ENCODE measurements at regions not wholly inside any gene's neighbourhood (a gene's known extent, or its start where the extent isn't known, plus 50 kb on each side); places are given as distances from the start of the nearest gene placed in this dataset.

DNA sequence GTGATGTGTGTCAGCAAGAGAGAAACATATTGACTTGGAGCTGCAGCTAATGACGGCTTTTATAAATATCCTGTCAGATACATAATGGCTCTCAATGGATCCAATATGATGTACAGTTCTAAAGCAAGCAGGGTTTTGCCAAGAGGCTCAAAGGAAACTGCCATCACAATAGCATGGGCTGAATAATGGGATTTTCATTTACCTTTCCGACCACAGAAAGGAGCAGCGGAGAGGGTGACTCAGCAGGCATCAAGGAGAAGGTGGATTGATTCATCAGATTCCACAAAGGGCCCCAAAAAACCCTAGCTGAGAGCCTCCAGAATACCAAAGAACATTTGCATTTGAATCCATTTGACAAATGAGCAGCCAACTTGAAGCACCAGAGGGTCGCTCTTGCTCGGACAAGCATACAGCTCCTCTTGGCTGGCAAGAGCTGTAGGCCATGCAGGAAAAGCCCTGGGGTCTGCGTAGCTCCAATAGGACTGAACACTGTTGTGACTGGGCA, 355.7 kb upstream of the NOCT start:
- no peaks in the 10 kb centered on the region for H3K27me3 ChIP-seq (ENCODE audit: control insufficient read depth, insufficient read depth, low read length)
- H3K79me2 ChIP-seq = no peaks in the 10 kb centered on the region
- no peak for TF ChIP-seq CTCF (IDR thresholded peaks at IDR 0.05)

GRCh38 chr4:138659037-138659811, 356.4 kb upstream of the NOCT start:
- TF ChIP-seq CTCF (IDR thresholded peaks at IDR 0.05) = no peak
- Histone ChIP-seq H3K36me3 (ENCODE audit: control insufficient read depth, insufficient read depth, low read length) (no peaks in the 10 kb centered on the region), H3K4me2 (ENCODE audit: low read length) (no peak overlapping the region)

More for the DNA sequence above, 355.7 kb upstream of the NOCT start:
- Histone ChIP-seq H3K4me2 (ENCODE audit: low read length) (no peak overlapping the region), H3K4me1 (no peaks in the 10 kb centered on the region), H3K4me3 (ENCODE audit: low read depth, low read length) (no peak overlapping the region), H3K27ac (no peak overlapping the region), H3K36me3 (ENCODE audit: control insufficient read depth, insufficient read depth, low read length) (no peaks in the 10 kb centered on the region), H2AFZ (no peak overlapping the region), H3K9me3 (ENCODE audit: control insufficient read depth, low read length) (no peaks in the 10 kb centered on the region), H3K9ac (no peak overlapping the region)

GRCh38 chr4:138658518-138658917, 357.1 kb upstream of the NOCT start:
- Histone ChIP-seq H3K27ac (no peak overlapping the region), H3K4me3 (ENCODE audit: low read depth, low read length) (no peak overlapping the region), H3K9me3 (ENCODE audit: control insufficient read depth, low read length) (no peaks in the 10 kb centered on the region), H3K4me2 (ENCODE audit: low read length) (no peak overlapping the region), H3K36me3 (ENCODE audit: control insufficient read depth, insufficient read depth, low read length) (no peaks in the 10 kb centered on the region), H3K9ac (no peak overlapping the region), H2AFZ (no peak overlapping the region), H3K79me2 (no peaks in the 10 kb centered on the region), H3K27me3 (ENCODE audit: control insufficient read depth, insufficient read depth, low read length) (no peaks in the 10 kb centered on the region), H3K4me1 (no peaks in the 10 kb centered on the region)
- TF ChIP-seq CTCF (IDR thresholded peaks at IDR 0.05) = no peak

More at GRCh38 chr4:138659037-138659811, 356.4 kb upstream of the NOCT start:
- Histone ChIP-seq H3K9me3 (ENCODE audit: control insufficient read depth, low read length) (no peaks in the 10 kb centered on the region), H3K27ac (no peak overlapping the region), H2AFZ (no peak overlapping the region), H3K79me2 (no peaks in the 10 kb centered on the region), H3K4me3 (ENCODE audit: low read depth, low read length) (no peak overlapping the region), H3K9ac (no peak overlapping the region), H3K4me1 (no peaks in the 10 kb centered on the region), H3K27me3 (ENCODE audit: control insufficient read depth, insufficient read depth, low read length) (no peaks in the 10 kb centered on the region)

DNA sequence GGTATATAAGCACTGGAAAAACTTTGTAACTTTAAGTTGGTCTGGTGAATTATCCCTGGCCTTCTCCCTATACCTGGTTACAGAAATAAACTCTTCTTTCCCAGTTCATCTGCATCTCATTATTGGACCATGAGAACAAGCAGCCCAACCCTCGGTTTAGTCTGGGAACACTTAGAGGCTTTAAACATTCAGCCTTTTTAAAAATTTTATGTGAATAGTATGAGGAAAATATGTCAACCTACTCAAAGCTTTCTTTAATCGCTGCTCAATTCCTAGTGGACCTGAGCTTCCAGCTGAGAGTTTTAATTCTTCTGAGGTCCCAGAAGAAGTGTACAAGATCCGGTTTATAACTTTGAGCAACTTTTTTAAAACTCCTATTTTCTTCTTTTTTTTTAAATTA, 358.6 kb upstream of the NOCT start:
- TF ChIP-seq CTCF (IDR thresholded peaks at IDR 0.05) = no peak
- Histone ChIP-seq H3K79me2 (no peaks in the 10 kb centered on the region), H2AFZ (no peak overlapping the region), H3K9me3 (ENCODE audit: control insufficient read depth, low read length) (no peaks in the 10 kb centered on the region), H3K4me2 (ENCODE audit: low read length) (no peak overlapping the region), H3K9ac (no peak overlapping the region), H3K4me3 (ENCODE audit: low read depth, low read length) (no peak overlapping the region), H3K4me1 (no peaks in the 10 kb centered on the region), H3K27me3 (ENCODE audit: control insufficient read depth, insufficient read depth, low read length) (no peaks in the 10 kb centered on the region), H3K36me3 (ENCODE audit: control insufficient read depth, insufficient read depth, low read length) (no peaks in the 10 kb centered on the region), H3K27ac (no peak overlapping the region)

- H3K9me3 ChIP-seq (ENCODE audit: control insufficient read depth, low read length) = no peaks in the 10 kb centered on the region
- no peak overlapping the region for H3K9ac ChIP-seq
- H3K27me3 ChIP-seq (ENCODE audit: control insufficient read depth, insufficient read depth, low read length) = no peaks in the 10 kb centered on the region
- no peaks in the 10 kb centered on the region for H3K36me3 ChIP-seq (ENCODE audit: control insufficient read depth, insufficient read depth, low read length)
- H3K27ac ChIP-seq = no peak overlapping the region
- H3K79me2 ChIP-seq = no peaks in the 10 kb centered on the region
- H3K4me1 ChIP-seq = no peaks in the 10 kb centered on the region
- TF ChIP-seq CTCF (IDR thresholded peaks at IDR 0.05) = no peak
- no peak overlapping the region for H2AFZ ChIP-seq
- H3K4me3 ChIP-seq (ENCODE audit: low read depth, low read length) = no peak overlapping the region
- H3K4me2 ChIP-seq (ENCODE audit: low read length) = no peak overlapping the region
Observed at GRCh38 chr4:138655985-138656384, 359.6 kb upstream of the NOCT start.

All from parathyroid adenoma (tissue), 2 donors.